Sigmoid colon (tissue), 6 donors: ENCODE measurements at regions not wholly inside any gene's neighbourhood (a gene's known extent, or its start where the extent isn't known, plus 50 kb on each side); places are given as distances from the start of the nearest gene placed in this dataset.

Experiments
- DNase-seq: peaks from one replicate; pipeline ENCODE4 v3.0.0-alpha.2; 2019
- H3K27ac ChIP-seq, 4 donors: fragments of 200-600 bp; sonication (generic); one replicate each; pipeline ENCODE4 v1.5.1; 2016 to 2019; ENCODE audit warnings: mild to moderate bottlenecking in 1 of 4
- H3K27me3 ChIP-seq, 3 donors: fragments of 200-600 bp; sonication (generic); one replicate each; pipeline ENCODE4 v1.5.1; 2019; ENCODE audit warnings: mild to moderate bottlenecking in 1 of 3
- H3K36me3 ChIP-seq, 4 donors: fragments of 200-600 bp; sonication (generic); one replicate each; pipeline ENCODE4 v1.5.1; 2016 to 2019
- H3K4me1 ChIP-seq, 4 donors: fragments of 200-600 bp; sonication (generic); one replicate each; pipeline ENCODE4 v1.5.1; 2017 to 2019
- H3K4me3 ChIP-seq, 4 donors: fragments of 200-600 bp; sonication (generic); one replicate each; pipeline ENCODE4 v1.5.1; 2017 to 2019; ENCODE audit warnings: mild to moderate bottlenecking in 2 of 4, moderate library complexity in 1 of 4
- H3K9me3 ChIP-seq, 4 donors: fragments of 200-600 bp in 3 of 4; sonication (generic) in 3 of 4; one replicate each; pipeline versions ENCODE4 v1.5.1 to v1.6.1; 2013 to 2019
- EP300 ChIP-seq, 4 donors: sonication (generic); formaldehyde crosslinking; IDR thresholded peaks; one replicate each; pipeline ENCODE4 v1.6.1; 2017; ENCODE audit warnings: antibody characterized with exemption in 4 of 4
- POLR2A ChIP-seq, 2 donors: fragments of 450-650 bp; IDR thresholded peaks; one replicate each; pipeline ENCODE4 v1.6.1; 2016; ENCODE audit warnings: antibody characterized with exemption in 2 of 2, mild to moderate bottlenecking in 2 of 2, moderate library complexity in 2 of 2
- POLR2AphosphoS5 ChIP-seq, 4 donors: sonication (generic); formaldehyde crosslinking; IDR thresholded peaks; one replicate each; pipeline ENCODE4 v1.6.1; 2017; ENCODE audit warnings: antibody characterized with exemption in 4 of 4
- WGBS, 2 donors: extraction: QIAGEN DNeasy Blood & Tissue Kit; methylation state at CpG; one replicate each; pipeline ENCODE4 v1.1.7; 2013; 5-methylcytosine and 5-hydroxymethylcytosine counted together
- intact Hi-C: fragments of 100-400 bp; cut with DNase I; formaldehyde crosslinking; loops from one replicate; pipeline ENCODE4 v1.15.1; 2023
- TF ChIP-seq, protein P1 (sequence below), 4 experiments: fragments of 450-650 bp in 3 of 4; fragments of 200-600 bp in 1 of 4; IDR thresholded peaks; one replicate each; pipeline ENCODE4 v1.5.1; 2016 to 2019; ENCODE audit warnings: antibody characterized with exemption in 4 of 4, mild to moderate bottlenecking in 3 of 4, moderate library complexity in 2 of 4
- donor health status: healthy with polysubstance abuse.
- donor health status: healthy.

- Histone ChIP-seq H3K4me1 (no peaks in the 10 kb centered on the region), H3K4me3 (no peak overlapping the region), H3K27ac (no peak overlapping the region), H3K27me3 (no peaks in the 10 kb centered on the region), H3K36me3 (no peaks in the 10 kb centered on the region), H3K9me3 (peaks cover 0 to 3% (median 0%) of the 10 kb centered on the region in 4 donors)
- intact Hi-C loops, result no loop called here
- DNase-seq, result no peak
- TF ChIP-seq POLR2A (IDR thresholded peaks at IDR 0.05), result no peak
- TF ChIP-seq POLR2AphosphoS5 (IDR thresholded peaks at IDR 0.05), result no peak
- TF ChIP-seq, protein P1, sequence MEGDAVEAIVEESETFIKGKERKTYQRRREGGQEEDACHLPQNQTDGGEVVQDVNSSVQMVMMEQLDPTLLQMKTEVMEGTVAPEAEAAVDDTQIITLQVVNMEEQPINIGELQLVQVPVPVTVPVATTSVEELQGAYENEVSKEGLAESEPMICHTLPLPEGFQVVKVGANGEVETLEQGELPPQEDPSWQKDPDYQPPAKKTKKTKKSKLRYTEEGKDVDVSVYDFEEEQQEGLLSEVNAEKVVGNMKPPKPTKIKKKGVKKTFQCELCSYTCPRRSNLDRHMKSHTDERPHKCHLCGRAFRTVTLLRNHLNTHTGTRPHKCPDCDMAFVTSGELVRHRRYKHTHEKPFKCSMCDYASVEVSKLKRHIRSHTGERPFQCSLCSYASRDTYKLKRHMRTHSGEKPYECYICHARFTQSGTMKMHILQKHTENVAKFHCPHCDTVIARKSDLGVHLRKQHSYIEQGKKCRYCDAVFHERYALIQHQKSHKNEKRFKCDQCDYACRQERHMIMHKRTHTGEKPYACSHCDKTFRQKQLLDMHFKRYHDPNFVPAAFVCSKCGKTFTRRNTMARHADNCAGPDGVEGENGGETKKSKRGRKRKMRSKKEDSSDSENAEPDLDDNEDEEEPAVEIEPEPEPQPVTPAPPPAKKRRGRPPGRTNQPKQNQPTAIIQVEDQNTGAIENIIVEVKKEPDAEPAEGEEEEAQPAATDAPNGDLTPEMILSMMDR (IDR thresholded peaks at IDR 0.05), result no peak
- no peak for TF ChIP-seq EP300 (IDR thresholded peaks at IDR 0.05)
Measured at GRCh38 chr7:17441557-17441956, 143.1 kb downstream of the AHR start.

- TF ChIP-seq POLR2AphosphoS5 (IDR thresholded peaks at IDR 0.05) (no peak), EP300 (IDR thresholded peaks at IDR 0.05) (no peak)
- Histone ChIP-seq H3K4me3 (no peak overlapping the region), H3K27me3 (no peaks in the 10 kb centered on the region), H3K27ac (no peak overlapping the region), H3K9me3 (peaks cover 0 to 7% (median 4%) of the 10 kb centered on the region in 4 donors), H3K36me3 (no peaks in the 10 kb centered on the region), H3K4me1 (no peaks in the 10 kb centered on the region)
- intact Hi-C loops, result no loop called here
- DNase-seq, result no peak
- 92 to 98% methylated on average over 2 of the region's 2 CpGs for WGBS, 2 donors
Measured at GRCh38 chr7:17444151-17444550, 145.7 kb downstream of the AHR start.

DNA sequence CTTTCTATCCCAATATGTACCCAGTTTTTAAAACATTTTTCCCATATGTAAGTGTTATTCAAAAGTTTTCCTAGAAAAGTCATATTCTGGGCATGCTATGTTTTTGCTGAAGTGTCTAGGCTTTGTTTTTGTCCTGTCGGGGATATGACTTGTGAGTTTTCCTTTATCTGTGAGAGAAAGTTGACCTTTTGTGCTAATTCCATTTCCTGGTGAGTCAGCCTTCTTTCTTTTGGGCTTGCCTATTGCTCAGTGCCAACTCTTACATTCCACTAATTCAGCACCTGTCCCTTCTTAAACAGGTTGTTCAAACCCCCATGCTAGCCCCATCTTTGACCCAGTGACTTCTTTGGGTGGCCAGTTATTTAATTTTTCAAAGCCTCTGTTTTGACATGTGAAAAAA is 146.2 kb downstream of the AHR start:
- no peak overlapping the region for H3K27ac ChIP-seq
- H3K4me1 ChIP-seq, result no peaks in the 10 kb centered on the region
- intact Hi-C loops, result no loop called here
- H3K4me3 ChIP-seq, result no peak overlapping the region
- TF ChIP-seq POLR2A (IDR thresholded peaks at IDR 0.05), result no peak
- TF ChIP-seq POLR2AphosphoS5 (IDR thresholded peaks at IDR 0.05), result no peak
- TF ChIP-seq, protein P1 (IDR thresholded peaks at IDR 0.05), result no peak
- no peak for DNase-seq
- peaks cover 0 to 7% (median 4%) of the 10 kb centered on the region in 4 donors for H3K9me3 ChIP-seq
- no peaks in the 10 kb centered on the region for H3K27me3 ChIP-seq
- no peaks in the 10 kb centered on the region for H3K36me3 ChIP-seq
- 6 to 60% methylated on average over 1 of the region's 1 CpG for WGBS, 2 donors

- Histone ChIP-seq H3K4me1 (no peaks in the 10 kb centered on the region), H3K36me3 (no peaks in the 10 kb centered on the region), H3K27me3 (no peaks in the 10 kb centered on the region), H3K27ac (no peak overlapping the region), H3K4me3 (no peak overlapping the region), H3K9me3 (peaks cover 0 to 7% (median 2%) of the 10 kb centered on the region in 4 donors)
- TF ChIP-seq EP300 (IDR thresholded peaks at IDR 0.05) (no peak), POLR2AphosphoS5 (IDR thresholded peaks at IDR 0.05) (no peak), POLR2A (IDR thresholded peaks at IDR 0.05) (no peak)
- TF ChIP-seq, protein P1 (IDR thresholded peaks at IDR 0.05), result no peak
- intact Hi-C loops, result no loop called here
- WGBS, 2 donors, result 85 to 92% methylated on average over 4 of the region's 4 CpGs
- no peak for DNase-seq
Measured at GRCh38 chr7:17446340-17446739, 147.9 kb downstream of the AHR start.

GRCh38 chr7:17447728-17448478 is 149.5 kb downstream of the AHR start:
- no peaks in the 10 kb centered on the region for H3K4me1 ChIP-seq
- H3K27ac ChIP-seq, result no peak overlapping the region
- H3K9me3 ChIP-seq, result peaks cover 0 to 7% (median 2%) of the 10 kb centered on the region in 4 donors
- no peak overlapping the region for H3K4me3 ChIP-seq
- intact Hi-C loops, result no loop called here
- H3K36me3 ChIP-seq, result no peaks in the 10 kb centered on the region
- DNase-seq, result no peak
- TF ChIP-seq EP300 (IDR thresholded peaks at IDR 0.05), result no peak
- TF ChIP-seq, protein P1 (IDR thresholded peaks at IDR 0.05), result no peak
- no peak for TF ChIP-seq POLR2AphosphoS5 (IDR thresholded peaks at IDR 0.05)
- no peak for TF ChIP-seq POLR2A (IDR thresholded peaks at IDR 0.05)
- H3K27me3 ChIP-seq, result no peaks in the 10 kb centered on the region
- 43 to 92% methylated on average over 1 of the region's 1 CpG for WGBS, 2 donors
